GM10266 (cell line): ENCODE measurements at regions not wholly inside any gene's neighbourhood (a gene's known extent, or its start where the extent isn't known, plus 50 kb on each side); places are given as distances from the start of the nearest gene placed in this dataset.

Experiments used
- DNase-seq: peaks from one replicate; pipeline ENCODE4 v3.0.0; 2012; ENCODE audit errors: extremely low spot score
- TF ChIP-seq, protein P1 (sequence below): IDR thresholded peaks from 2 replicates; pipeline ENCODE4 v1.5.1; 2012; ENCODE audit warnings: mild to moderate bottlenecking, low read depth; ENCODE audit not compliant: control insufficient read depth, insufficient read depth; ENCODE audit errors: missing control alignments

DNA sequence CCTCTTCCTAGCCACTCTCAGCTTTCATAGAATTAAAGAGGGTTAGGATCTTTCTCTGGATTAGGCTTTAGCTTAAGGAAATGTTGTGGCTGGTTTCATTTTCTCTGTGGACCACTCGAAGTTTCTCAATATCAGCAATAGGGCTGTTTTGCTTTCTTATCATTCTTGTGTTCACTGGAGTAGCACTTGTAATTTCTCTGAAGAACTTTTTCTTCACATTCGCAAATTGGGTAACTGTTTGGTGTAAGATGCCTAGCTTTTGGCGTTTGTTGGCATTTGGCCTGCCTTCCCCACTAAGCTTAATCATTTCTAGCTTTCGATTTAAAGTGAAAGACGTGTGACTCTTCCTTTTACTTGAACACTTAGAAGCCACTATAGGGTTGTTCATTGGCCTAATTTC, 210.8 kb upstream of the PROX1 start:
- DNase-seq = no peak
- TF ChIP-seq, protein P1, sequence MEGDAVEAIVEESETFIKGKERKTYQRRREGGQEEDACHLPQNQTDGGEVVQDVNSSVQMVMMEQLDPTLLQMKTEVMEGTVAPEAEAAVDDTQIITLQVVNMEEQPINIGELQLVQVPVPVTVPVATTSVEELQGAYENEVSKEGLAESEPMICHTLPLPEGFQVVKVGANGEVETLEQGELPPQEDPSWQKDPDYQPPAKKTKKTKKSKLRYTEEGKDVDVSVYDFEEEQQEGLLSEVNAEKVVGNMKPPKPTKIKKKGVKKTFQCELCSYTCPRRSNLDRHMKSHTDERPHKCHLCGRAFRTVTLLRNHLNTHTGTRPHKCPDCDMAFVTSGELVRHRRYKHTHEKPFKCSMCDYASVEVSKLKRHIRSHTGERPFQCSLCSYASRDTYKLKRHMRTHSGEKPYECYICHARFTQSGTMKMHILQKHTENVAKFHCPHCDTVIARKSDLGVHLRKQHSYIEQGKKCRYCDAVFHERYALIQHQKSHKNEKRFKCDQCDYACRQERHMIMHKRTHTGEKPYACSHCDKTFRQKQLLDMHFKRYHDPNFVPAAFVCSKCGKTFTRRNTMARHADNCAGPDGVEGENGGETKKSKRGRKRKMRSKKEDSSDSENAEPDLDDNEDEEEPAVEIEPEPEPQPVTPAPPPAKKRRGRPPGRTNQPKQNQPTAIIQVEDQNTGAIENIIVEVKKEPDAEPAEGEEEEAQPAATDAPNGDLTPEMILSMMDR = no peak

DNA sequence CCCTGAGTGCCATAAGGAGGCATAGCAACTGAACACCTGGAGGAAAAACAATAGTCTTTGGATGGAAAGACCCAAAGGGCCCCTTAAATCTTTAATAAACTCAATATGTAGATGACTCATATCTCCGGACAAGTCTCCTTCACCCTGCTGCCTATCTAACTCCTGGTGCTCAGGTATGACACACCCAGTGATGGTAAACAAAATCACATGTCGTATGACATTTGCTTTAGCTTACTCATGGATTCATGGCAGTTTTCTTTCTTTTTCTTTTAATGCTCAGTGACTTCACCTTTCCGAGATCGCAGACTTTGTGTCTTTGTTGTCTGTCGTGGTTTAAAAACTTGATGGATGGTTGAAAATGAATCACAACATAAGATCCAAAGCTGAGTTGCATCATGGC, 208.5 kb upstream of the PROX1 start:
- no peak for DNase-seq
- TF ChIP-seq, protein P1 = no peak

GRCh38 chr1:213782941-213783672, 204.7 kb upstream of the PROX1 start:
- DNase-seq = no peak
- TF ChIP-seq, protein P1 = no peak

DNA sequence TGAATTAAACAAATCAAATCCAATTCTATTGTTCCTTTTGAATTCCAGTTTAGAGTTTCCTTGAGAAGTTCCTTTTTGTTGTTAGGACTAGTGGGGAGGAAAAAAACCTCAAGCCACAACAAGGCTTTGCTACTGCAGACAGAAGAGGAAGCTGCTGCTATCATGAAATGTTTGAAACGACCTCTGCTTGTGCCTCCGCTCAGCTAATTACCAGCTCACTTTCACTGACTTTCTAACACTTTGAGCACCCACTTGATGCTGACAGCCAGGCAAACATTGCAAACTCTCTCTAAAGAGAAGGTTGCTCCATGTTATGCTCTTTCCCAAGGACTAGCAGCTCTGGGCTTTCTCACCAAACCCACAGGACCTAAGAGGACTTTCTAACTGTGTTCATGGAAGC, 203.9 kb upstream of the PROX1 start:
- no peak for DNase-seq
- TF ChIP-seq, protein P1 = no peak

DNA sequence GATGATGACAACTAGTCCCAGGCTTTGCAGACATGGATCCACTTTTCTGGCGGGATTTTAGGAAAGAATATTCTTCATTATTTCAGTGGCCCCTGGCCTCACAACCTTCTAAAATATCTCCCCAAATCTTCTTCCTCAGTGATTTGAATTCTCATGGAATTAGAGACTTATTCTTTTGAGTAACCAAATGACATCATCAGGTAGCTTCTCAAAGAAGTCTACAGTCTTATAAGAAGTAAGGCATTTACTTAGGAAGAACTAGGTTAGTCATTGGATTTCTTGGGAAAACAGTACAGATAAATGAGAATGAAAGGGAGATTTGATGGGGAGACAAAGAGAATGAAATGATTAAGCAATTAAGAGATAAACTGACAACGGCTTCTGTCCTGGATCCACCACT, 201.1 kb upstream of the PROX1 start:
- TF ChIP-seq, protein P1 = no peak
- no peak for DNase-seq

- TF ChIP-seq, protein P1 = no peak
- no peak for DNase-seq
These were observed 197.2 kb upstream of the PROX1 start for GRCh38 chr1:213790565-213790964.

DNA sequence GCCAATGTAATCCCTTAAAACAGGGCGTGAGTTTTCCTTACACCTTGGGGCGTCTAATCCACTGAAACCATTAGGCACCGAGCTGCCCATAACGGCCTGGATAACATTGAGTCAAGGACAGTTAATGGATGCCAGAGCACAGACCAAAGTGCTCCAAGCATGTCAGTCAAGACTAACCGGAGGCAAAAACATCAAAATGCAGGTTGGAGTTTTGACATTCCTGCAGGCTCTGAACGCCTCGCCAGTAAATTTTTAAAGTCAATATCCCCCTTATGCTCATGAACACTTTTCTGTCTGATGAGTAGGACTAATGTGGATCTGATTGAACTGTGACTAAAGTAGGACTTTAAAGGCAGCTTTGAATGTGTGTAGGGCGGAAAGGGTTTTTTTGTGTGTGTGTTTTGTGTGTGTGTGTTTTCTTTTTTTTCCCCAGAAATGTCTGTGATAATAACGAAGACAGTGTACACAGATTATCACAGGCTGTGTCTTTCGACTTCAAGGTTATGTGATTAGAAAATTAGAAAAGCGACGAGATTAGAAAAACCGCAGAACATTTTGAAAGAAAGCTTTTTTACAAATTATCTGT, 194.2 kb upstream of the PROX1 start:
- no peak for DNase-seq
- TF ChIP-seq, protein P1 = no peak
